Upper lobe of left lung (tissue), 4 donors: ENCODE measurements at regions not wholly inside any gene's neighbourhood (a gene's known extent, or its start where the extent isn't known, plus 50 kb on each side); places are given as distances from the start of the nearest gene placed in this dataset.

ENCODE experiments used
- POLR2A ChIP-seq, 4 donors: fragments of 450-650 bp; IDR thresholded peaks; one replicate each; pipeline ENCODE4 v1.5.1; 2016 to 2017; ENCODE audit warnings: antibody characterized with exemption in 4 of 4, mild to moderate bottlenecking in 2 of 4
- POLR2AphosphoS5 ChIP-seq, 2 donors: sonication (generic); formaldehyde crosslinking; IDR thresholded peaks; one replicate each; pipeline ENCODE4 v1.5.1; 2017; ENCODE audit warnings: antibody characterized with exemption in 2 of 2
- TF ChIP-seq, protein P1 (sequence below), 6 experiments: fragments of 450-650 bp in 4 of 6; fragments of 200-600 bp in 2 of 6; sonication (generic) in 2 of 6; IDR thresholded peaks; one replicate each; pipeline ENCODE4 v1.5.1; 2016 to 2019; ENCODE audit warnings: antibody characterized with exemption in 6 of 6

DNA sequence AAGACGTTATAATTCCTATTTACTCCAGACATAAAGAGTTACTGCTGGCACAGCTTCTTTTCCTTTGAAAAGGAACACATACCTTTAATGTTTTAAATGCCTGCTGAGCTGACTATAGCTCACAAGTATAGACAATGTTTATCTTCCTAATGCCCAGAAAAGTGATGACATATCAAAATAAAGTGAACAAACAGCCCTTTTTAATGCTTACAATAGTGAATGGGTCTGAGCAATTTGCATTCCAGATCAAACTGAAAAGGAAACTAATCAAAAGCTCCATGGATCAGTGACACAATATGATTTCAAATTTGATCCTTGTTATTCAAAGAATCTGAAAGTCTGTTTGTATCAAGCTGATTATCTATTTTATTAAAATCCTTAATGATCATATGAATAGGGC is 233.6 kb upstream of the SEMA3E start:
- TF ChIP-seq POLR2A (IDR thresholded peaks at IDR 0.05), result no peak
- TF ChIP-seq POLR2AphosphoS5 (IDR thresholded peaks at IDR 0.05), result no peak
- TF ChIP-seq, protein P1, sequence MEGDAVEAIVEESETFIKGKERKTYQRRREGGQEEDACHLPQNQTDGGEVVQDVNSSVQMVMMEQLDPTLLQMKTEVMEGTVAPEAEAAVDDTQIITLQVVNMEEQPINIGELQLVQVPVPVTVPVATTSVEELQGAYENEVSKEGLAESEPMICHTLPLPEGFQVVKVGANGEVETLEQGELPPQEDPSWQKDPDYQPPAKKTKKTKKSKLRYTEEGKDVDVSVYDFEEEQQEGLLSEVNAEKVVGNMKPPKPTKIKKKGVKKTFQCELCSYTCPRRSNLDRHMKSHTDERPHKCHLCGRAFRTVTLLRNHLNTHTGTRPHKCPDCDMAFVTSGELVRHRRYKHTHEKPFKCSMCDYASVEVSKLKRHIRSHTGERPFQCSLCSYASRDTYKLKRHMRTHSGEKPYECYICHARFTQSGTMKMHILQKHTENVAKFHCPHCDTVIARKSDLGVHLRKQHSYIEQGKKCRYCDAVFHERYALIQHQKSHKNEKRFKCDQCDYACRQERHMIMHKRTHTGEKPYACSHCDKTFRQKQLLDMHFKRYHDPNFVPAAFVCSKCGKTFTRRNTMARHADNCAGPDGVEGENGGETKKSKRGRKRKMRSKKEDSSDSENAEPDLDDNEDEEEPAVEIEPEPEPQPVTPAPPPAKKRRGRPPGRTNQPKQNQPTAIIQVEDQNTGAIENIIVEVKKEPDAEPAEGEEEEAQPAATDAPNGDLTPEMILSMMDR (IDR thresholded peaks at IDR 0.05), result no peak
